GM10248 (cell line): ENCODE measurements at regions not wholly inside any gene's neighbourhood (a gene's known extent, or its start where the extent isn't known, plus 50 kb on each side); places are given as distances from the start of the nearest gene placed in this dataset.

ENCODE experiments used
- CTCF ChIA-PET: fragments of 300-600 bp; sonication (Branson Sonifier 250); formaldehyde crosslinking; extraction: SDS; loops from one replicate; lab custom pipeline; 2021; ENCODE audit warnings: antibody characterized with exemption; lab: Yijun Ruan, JAX
- POLR2A ChIA-PET: fragments of 350-650 bp; sonication (Branson Sonifier 250); formaldehyde crosslinking; extraction: SDS; loops from one replicate; lab custom pipeline; 2020; ENCODE audit warnings: antibody characterized with exemption; lab: Yijun Ruan, JAX
- DNase-seq: peaks from one replicate; pipeline ENCODE4 v3.0.0; 2012; ENCODE audit errors: extremely low spot score
- CTCF ChIP-seq: IDR thresholded peaks from 2 replicates; pipeline ENCODE4 v1.5.1; 2012; ENCODE audit warnings: mild to moderate bottlenecking, low read depth; ENCODE audit errors: extremely low read depth, missing control alignments, control extremely low read depth

GRCh38 chr10:43873717-43874116 lies 225.0 kb upstream of the ZNF32 start:
- CTCF ChIA-PET = interaction anchor here (1.3 kb wide), 2 partner anchors 11 to 156 kb away, joined by 3 to 4 read pairs; no protein-coding TSS in a partner anchor
- POLR2A ChIA-PET = no interaction called here
- no peak for DNase-seq
- no peak for TF ChIP-seq CTCF

GRCh38 chr10:43872644-43873043 lies 224.0 kb upstream of the ZNF32 start:
- TF ChIP-seq CTCF = no peak
- no peak for DNase-seq
- ChIA-PET CTCF (interaction anchor here (1.3 kb wide), 1 partner anchor 157 kb away, joined by 4 read pairs; no protein-coding TSS in a partner anchor), POLR2A (no interaction called here)

DNA sequence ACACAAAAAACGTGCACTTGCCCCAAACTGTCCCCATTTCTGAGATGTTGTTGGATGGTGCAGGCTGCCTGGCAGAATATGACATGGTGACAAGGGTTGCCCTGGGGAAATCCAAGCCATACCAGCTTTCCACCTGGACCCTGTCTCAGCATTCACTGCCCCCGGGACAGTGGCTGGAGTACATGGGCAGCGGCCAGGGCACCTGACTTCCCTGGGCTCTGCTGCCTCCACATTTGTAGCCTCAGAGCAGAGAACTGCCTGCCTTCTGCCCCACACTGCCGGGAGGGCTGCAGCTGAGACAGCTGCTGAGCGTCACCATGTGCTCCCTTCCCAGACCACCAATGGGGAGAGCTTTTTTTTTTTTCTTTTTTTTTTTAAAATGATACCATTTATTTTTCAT lies 222.9 kb upstream of the ZNF32 start:
- TF ChIP-seq CTCF = no peak
- DNase-seq = no peak
- POLR2A ChIA-PET = interaction anchor here (0.6 kb wide), 1 partner anchor 53 kb away, joined by 4 read pairs; no protein-coding TSS in a partner anchor
- CTCF ChIA-PET = no interaction called here

DNA sequence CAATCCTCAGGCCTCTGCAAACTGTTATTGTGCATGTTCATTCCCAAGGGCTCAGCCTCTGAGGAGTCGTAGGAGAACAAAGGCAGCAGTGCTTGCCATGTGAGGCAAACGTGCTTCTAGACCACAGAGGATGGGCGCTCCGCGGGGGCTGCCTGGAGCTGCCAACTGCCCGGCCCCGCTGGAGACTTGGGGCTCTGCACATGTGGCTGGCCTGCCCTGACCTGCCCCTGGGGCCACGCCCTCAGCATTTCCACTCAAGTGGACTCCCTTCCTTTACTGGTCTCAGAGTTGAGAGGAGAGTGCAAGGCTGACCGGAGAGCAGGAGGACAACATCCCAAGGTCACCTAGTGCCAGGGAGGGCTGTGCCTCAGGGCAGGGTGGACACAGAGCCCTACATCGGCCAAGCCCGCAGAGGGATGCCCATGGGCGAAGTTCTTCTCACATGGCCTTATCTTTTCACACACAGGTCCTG lies 222.3 kb upstream of the ZNF32 start:
- no peak for TF ChIP-seq CTCF
- no peak for DNase-seq
- ChIA-PET CTCF (no interaction called here), POLR2A (interaction anchor here (0.6 kb wide), 1 partner anchor 54 kb away, joined by 4 read pairs; no protein-coding TSS in a partner anchor)

- CTCF ChIA-PET = no interaction called here
Measured at GRCh38 chr10:43869669-43870322, 221.1 kb upstream of the ZNF32 start.

GRCh38 chr10:43868952-43869351 lies 220.3 kb upstream of the ZNF32 start:
- no peak for TF ChIP-seq CTCF
- no peak for DNase-seq
- ChIA-PET CTCF (interaction anchor here (1.2 kb wide), 1 partner anchor 16 kb away, joined by 4 read pairs; no protein-coding TSS in a partner anchor), POLR2A (no interaction called here)

More at GRCh38 chr10:43869669-43870322, 221.1 kb upstream of the ZNF32 start:
- no peak for TF ChIP-seq CTCF
- POLR2A ChIA-PET = no interaction called here
- DNase-seq = no peak
